Endothelial cell (in vitro differentiated cells): ENCODE measurements at regions not wholly inside any gene's neighbourhood (a gene's known extent, or its start where the extent isn't known, plus 50 kb on each side); places are given as distances from the start of the nearest gene placed in this dataset.

Experiments
- DNase-seq: peaks from one replicate; pipeline ENCODE4 v3.0.0; 2021; ENCODE audit warnings: low spot score
- H3K27ac Mint-ChIP-seq: one replicate; pipeline ENCODE4 v1.8.0; 2021; ENCODE audit warnings: mixed read lengths, inconsistent platforms; ENCODE audit not compliant: unreplicated experiment
- H3K27me3 Mint-ChIP-seq: one replicate; pipeline ENCODE4 v1.8.0; 2021; ENCODE audit warnings: mild to moderate bottlenecking, moderate library complexity, mixed read lengths, inconsistent platforms; ENCODE audit not compliant: unreplicated experiment
- H3K36me3 Mint-ChIP-seq: one replicate; pipeline ENCODE4 v1.8.0; 2021; ENCODE audit warnings: mild to moderate bottlenecking, low read depth, mixed read lengths, inconsistent platforms; ENCODE audit not compliant: unreplicated experiment
- H3K4me1 Mint-ChIP-seq: one replicate; pipeline ENCODE4 v1.8.0; 2021; ENCODE audit warnings: mild to moderate bottlenecking, mixed read lengths, inconsistent platforms; ENCODE audit not compliant: unreplicated experiment
- H3K4me3 Mint-ChIP-seq: one replicate; pipeline ENCODE4 v1.8.0; 2021; ENCODE audit warnings: mild to moderate bottlenecking, mixed read lengths, inconsistent platforms; ENCODE audit not compliant: unreplicated experiment
- H3K9me3 Mint-ChIP-seq: one replicate; pipeline ENCODE4 v1.8.0; 2021; ENCODE audit warnings: mixed read lengths, inconsistent platforms; ENCODE audit not compliant: unreplicated experiment
- CTCF ChIP-seq: fragments of 200-600 bp; sonication (generic); IDR thresholded peaks from one replicate; pipeline ENCODE4 v1.5.0; 2021; ENCODE audit warnings: antibody characterized with exemption; ENCODE audit not compliant: unreplicated experiment

- no peak for TF ChIP-seq CTCF
- no peaks in the 10 kb centered on the region for H3K9me3 Mint-ChIP-seq
- H3K4me3 Mint-ChIP-seq: no peak overlapping the region
- H3K4me1 Mint-ChIP-seq: peaks cover 2% of the 10 kb centered on the region
- peaks cover 8% of the 10 kb centered on the region for H3K27me3 Mint-ChIP-seq
- no peak for DNase-seq
- no peak overlapping the region for H3K27ac Mint-ChIP-seq
- H3K36me3 Mint-ChIP-seq: no peaks in the 10 kb centered on the region
Measured at GRCh38 chr10:47184724-47185330, 115.2 kb upstream of the GDF10 start.

- H3K4me1 Mint-ChIP-seq: no peaks in the 10 kb centered on the region
- DNase-seq: no peak
- H3K9me3 Mint-ChIP-seq: no peaks in the 10 kb centered on the region
- no peak for TF ChIP-seq CTCF
- no peak overlapping the region for H3K4me3 Mint-ChIP-seq
- H3K27ac Mint-ChIP-seq: no peak overlapping the region
- peaks cover 9% of the 10 kb centered on the region for H3K27me3 Mint-ChIP-seq
- H3K36me3 Mint-ChIP-seq: no peaks in the 10 kb centered on the region
Measured at GRCh38 chr10:47186941-47187340, 113.1 kb upstream of the GDF10 start.

GRCh38 chr10:47187592-47187991 is 112.4 kb upstream of the GDF10 start:
- Mint-ChIP-seq H3K27me3 (peaks cover 9% of the 10 kb centered on the region), H3K4me1 (no peaks in the 10 kb centered on the region), H3K36me3 (no peaks in the 10 kb centered on the region), H3K9me3 (no peaks in the 10 kb centered on the region), H3K4me3 (no peak overlapping the region), H3K27ac (no peak overlapping the region)
- no peak for DNase-seq
- no peak for TF ChIP-seq CTCF

GRCh38 chr10:47188156-47188555 is 111.8 kb upstream of the GDF10 start:
- Mint-ChIP-seq H3K27ac (no peak overlapping the region), H3K4me1 (no peaks in the 10 kb centered on the region), H3K9me3 (no peaks in the 10 kb centered on the region), H3K4me3 (no peak overlapping the region), H3K36me3 (no peaks in the 10 kb centered on the region), H3K27me3 (peaks cover 9% of the 10 kb centered on the region)
- TF ChIP-seq CTCF: no peak
- DNase-seq: no peak

- no peak overlapping the region for H3K4me3 Mint-ChIP-seq
- H3K27ac Mint-ChIP-seq: no peak overlapping the region
- no peak for TF ChIP-seq CTCF
- H3K4me1 Mint-ChIP-seq: no peaks in the 10 kb centered on the region
- no peaks in the 10 kb centered on the region for H3K36me3 Mint-ChIP-seq
- H3K9me3 Mint-ChIP-seq: no peaks in the 10 kb centered on the region
- peaks cover 9% of the 10 kb centered on the region for H3K27me3 Mint-ChIP-seq
- no peak for DNase-seq
Measured at GRCh38 chr10:47189802-47190201, 110.2 kb upstream of the GDF10 start.
